ENCODE measurements at regions not wholly inside any gene's neighbourhood (a gene's known extent, or its start where the extent isn't known, plus 50 kb on each side); places are given as distances from the start of the nearest gene placed in this dataset.

GRCh38 chr20:11411765-11412164 lies 505.9 kb upstream of the BTBD3 start:
- TF ChIP-seq CTCF (IDR thresholded peaks at IDR 0.05): no peak
- H3K4me3 ChIP-seq: no peak overlapping the region
- no peak for DNase-seq
- H3K36me3 ChIP-seq (ENCODE audit: low read depth): no peaks in the 10 kb centered on the region
- intact Hi-C loops (cut with DNase I, micrococcal nuclease): no loop called here
- no peaks in the 10 kb centered on the region for H3K4me1 ChIP-seq (ENCODE audit: low read depth)
- ATAC-seq: no peak
- no peaks in the 10 kb centered on the region for H3K9me3 ChIP-seq

DNA sequence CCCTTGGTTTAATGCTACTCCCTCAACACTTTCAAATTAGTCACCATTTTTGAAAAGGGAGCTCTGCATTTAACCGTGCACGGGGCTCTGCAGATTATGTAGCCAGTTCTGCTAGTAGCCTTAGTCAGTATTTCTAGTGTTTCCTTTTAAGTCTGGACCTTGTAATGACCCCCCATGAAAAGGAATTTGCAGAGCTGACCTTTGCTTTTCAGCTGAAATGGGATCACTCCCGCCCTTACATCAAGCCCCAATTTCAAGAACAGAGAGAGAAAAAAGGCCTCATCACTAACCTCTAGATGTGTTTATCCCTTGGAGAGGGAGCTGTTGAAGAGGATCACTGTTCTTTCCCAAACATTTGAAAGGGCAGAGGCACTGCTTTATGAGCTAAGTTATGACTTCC lies 490.7 kb upstream of the BTBD3 start:
- Histone ChIP-seq H3K4me3 (no peak overlapping the region), H3K36me3 (ENCODE audit: low read depth) (no peaks in the 10 kb centered on the region), H3K4me1 (ENCODE audit: low read depth) (no peaks in the 10 kb centered on the region), H3K9me3 (no peaks in the 10 kb centered on the region)
- ATAC-seq (no peak), DNase-seq (no peak)
- intact Hi-C loops (cut with DNase I, micrococcal nuclease): no loop called here
- no peak for TF ChIP-seq CTCF (IDR thresholded peaks at IDR 0.05)

- ATAC-seq: no peak
- TF ChIP-seq CTCF (IDR thresholded peaks at IDR 0.05): no peak
- no peak for DNase-seq
- intact Hi-C loops (cut with DNase I, micrococcal nuclease): no loop called here
- H3K9me3 ChIP-seq: no peaks in the 10 kb centered on the region
- no peak overlapping the region for H3K4me3 ChIP-seq
- no peaks in the 10 kb centered on the region for H3K4me1 ChIP-seq (ENCODE audit: low read depth)
- no peaks in the 10 kb centered on the region for H3K36me3 ChIP-seq (ENCODE audit: low read depth)
These were observed 488.5 kb upstream of the BTBD3 start for GRCh38 chr20:11429168-11429567.

- no peak for TF ChIP-seq CTCF (IDR thresholded peaks at IDR 0.05)
- ATAC-seq (no peak), DNase-seq (no peak)
- Histone ChIP-seq H3K9me3 (no peaks in the 10 kb centered on the region), H3K4me3 (no peak overlapping the region), H3K36me3 (ENCODE audit: low read depth) (no peaks in the 10 kb centered on the region), H3K4me1 (ENCODE audit: low read depth) (no peaks in the 10 kb centered on the region)
- intact Hi-C loops (cut with DNase I, micrococcal nuclease): no loop called here
These were observed 487.7 kb upstream of the BTBD3 start for GRCh38 chr20:11429889-11430519.

GRCh38 chr20:11430652-11431051 lies 487.0 kb upstream of the BTBD3 start:
- intact Hi-C loops (cut with DNase I, micrococcal nuclease): no loop called here
- DNase-seq (no peak), ATAC-seq (no peak)
- no peaks in the 10 kb centered on the region for H3K4me1 ChIP-seq (ENCODE audit: low read depth)
- no peak for TF ChIP-seq CTCF (IDR thresholded peaks at IDR 0.05)
- H3K9me3 ChIP-seq: no peaks in the 10 kb centered on the region
- H3K4me3 ChIP-seq: no peak overlapping the region
- no peaks in the 10 kb centered on the region for H3K36me3 ChIP-seq (ENCODE audit: low read depth)

DNA sequence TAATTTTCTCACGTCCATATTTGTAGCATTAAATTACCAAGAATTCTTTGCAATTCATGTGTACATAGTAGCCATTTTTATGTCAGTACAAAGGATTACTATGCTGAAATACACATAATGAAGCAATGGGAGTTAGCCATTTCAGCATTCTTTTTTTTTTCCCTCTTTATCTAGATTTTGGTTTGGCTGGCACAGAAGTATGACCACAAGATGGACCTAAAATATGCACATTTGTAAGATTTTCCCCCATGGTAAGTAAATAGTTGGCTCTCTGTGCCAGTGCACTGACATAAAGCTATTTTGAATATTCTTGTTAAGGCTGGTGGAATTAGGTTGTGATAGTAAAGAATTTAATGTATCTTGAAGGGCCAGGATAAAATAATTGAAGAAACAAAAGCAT lies 486.1 kb upstream of the BTBD3 start:
- H3K36me3 ChIP-seq (ENCODE audit: low read depth): no peaks in the 10 kb centered on the region
- H3K9me3 ChIP-seq: no peaks in the 10 kb centered on the region
- DNase-seq: no peak
- no peaks in the 10 kb centered on the region for H3K4me1 ChIP-seq (ENCODE audit: low read depth)
- TF ChIP-seq CTCF (IDR thresholded peaks at IDR 0.05): no peak
- no peak overlapping the region for H3K4me3 ChIP-seq
- intact Hi-C loops (cut with DNase I, micrococcal nuclease): no loop called here
- ATAC-seq: no peak

Data from mucosa of descending colon (tissue), 3 donors.